Fibroblast of skin of abdomen (primary cell): ENCODE measurements at regions not wholly inside any gene's neighbourhood (a gene's known extent, or its start where the extent isn't known, plus 50 kb on each side); places are given as distances from the start of the nearest gene placed in this dataset.
"Not testable (repeated sequence)": the region's sequence is repeated elsewhere in the genome, so short reads cannot be mapped to it uniquely, and the experiment has no call there.

ENCODE experiments used
- DNase-seq: peaks from one replicate; pipeline ENCODE4 v3.0.0-alpha.2; 2013

DNA sequence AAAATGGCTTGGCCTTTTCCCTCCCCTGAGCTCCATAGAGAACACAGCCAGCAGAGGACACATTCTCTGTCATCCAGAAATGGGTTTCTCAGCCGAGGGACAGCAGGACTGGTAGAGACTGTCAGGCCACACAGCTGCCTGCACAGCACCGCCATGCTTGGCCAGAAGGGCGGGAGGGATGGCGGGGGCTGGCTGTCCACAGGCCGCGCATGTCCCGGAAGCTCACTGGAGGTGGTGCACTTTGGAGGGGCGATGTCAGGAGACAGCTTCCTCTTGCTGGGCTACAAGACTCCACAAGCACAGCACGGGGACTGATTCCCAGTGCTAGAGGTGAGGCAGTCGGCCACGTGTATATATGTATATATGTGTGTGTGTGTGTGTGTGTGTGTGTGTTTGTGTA lies 125.3 kb downstream of the GOLGA6L4 start:
- DNase-seq, result not testable (repeated sequence)

DNA sequence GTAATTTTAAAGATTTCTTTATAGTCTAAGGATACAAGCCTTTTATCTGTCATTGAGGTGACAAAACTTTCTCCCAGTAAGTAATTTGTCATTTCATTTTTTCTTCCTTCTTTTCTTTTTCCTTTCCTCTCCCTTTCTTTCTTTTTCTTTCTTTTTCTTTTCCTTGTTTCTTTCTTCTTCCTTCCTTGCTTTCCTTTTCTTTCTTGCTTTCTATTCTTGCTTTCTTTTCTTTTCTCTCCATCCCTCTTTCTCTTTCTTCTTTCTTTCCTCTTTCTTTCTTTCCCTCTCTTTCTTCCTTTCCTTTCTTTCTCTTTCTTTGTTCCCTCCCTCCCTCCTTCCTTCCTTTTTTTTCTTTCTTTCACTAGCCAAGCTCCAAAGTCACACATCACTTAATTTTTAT lies 148.8 kb downstream of the GOLGA6L4 start:
- not testable (repeated sequence) for DNase-seq

DNA sequence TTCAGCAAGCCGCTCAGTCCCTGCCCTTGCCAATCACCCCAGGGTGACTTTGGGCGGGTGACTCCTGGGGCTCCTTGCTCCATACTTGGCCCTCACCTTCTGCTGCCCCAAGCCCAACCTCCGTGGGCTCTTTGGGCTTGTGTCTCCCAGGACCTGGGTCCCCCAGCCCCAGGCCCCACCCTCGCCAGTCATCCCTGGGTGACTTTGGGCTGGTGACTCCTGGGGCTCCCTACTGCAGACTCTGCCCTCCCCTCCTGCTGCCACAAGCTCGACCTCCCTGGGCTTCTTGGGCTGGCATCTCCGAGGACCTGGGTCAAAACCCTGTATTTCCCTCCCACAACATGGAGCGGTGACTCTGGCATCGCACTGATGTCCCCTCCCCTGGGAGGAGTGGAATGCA lies 151.5 kb downstream of the GOLGA6L4 start:
- DNase-seq, result no peak

DNA sequence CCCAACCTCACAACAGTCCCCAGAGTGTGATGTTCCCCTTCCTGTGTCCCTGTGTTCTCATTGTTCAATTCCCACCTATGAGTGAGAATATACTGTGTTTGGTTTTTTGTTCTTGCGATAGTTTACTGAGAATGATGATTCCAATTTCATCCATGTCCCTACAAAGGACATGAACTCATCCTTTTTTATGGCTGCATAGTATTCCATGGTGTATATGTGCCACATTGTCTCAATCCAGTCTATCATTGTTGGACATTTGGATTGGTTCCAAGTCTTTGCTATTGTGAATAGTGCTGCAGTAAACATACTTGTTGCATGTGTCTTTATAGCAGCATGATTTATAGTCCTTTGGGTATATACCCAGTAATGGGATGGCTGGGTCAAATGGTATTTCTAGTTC lies 152.6 kb downstream of the GOLGA6L4 start:
- not testable (repeated sequence) for DNase-seq

DNA sequence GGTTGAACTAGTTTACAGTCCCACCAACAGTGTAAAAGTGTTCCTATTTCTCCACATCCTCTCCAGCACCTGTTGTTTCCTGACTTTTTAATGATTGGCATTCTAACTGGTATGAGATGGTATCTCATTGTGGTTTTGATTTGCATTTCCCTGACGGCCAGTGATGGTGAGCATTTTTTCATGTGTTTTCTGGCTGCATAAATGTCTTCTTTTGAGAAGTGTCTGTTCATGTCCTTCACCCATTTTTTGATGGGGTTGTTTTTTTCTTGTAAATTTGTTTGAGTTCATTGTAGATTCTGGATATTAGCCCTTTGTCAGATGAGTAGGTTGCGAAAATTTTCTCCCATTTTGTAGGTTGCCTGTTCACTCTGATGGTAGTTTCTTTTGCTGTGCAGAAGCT lies 153.1 kb downstream of the GOLGA6L4 start:
- DNase-seq, result not testable (repeated sequence)

DNA sequence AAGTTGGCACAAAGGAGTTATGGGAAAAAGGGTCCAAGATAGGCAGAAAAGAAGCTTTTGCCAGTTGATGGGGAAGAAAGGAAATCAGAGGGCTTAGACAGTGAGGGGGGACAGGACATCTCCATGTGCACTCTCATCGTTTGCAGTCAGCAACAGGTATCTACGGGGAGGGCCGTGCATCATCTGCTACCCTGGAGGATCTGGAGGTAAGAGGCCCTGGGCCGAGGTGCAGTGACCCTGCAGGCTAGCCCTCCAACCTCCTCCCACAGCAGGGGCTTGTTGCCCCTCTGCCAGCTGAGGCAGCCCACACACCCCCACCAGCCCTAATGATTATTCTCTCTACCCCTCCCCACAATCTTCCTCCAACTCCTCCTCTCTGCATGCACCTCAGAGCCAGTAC lies 154.8 kb downstream of the GOLGA6L4 start:
- not testable (repeated sequence) for DNase-seq

DNA sequence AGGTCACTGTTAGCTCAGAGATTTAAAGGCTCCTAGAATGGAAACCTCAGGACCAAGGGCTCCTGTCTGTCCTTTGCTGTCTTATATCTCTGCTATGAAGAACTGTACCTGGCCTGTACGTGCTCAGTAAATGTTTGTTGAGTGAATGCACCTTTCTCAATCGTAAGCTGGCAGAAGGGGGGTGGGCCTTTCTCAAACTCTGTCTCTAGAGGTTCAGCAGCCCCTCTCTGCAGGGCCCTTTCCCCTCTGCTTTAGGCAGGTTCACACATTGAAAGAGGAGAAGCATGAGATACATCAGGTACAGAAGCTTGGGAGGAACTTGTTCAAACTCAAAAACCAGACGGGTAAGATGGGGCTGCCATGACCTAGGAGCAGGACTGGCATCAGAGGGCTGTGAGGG lies 155.6 kb downstream of the GOLGA6L4 start:
- DNase-seq, result no peak

DNA sequence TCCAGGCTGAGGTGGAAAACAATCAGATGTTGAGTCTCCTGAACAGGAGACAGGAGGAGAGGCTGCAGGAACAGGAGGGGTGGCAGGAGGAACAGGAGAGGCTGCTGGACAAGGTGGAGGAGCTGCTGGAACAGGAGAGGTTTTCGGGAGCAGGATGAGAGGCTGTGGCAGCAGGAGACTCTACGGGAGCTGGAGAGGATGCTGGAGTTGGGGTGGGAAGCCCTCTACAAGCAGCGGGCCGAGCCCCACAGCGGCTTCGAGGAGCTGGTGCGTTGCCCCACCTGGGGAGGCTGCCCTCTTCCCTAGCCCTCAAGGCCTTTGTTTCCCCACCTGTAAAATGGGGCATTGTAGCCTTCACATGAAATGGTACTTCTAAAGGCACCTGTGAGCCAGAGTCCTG lies 156.4 kb downstream of the GOLGA6L4 start:
- DNase-seq, result not testable (repeated sequence)

DNA sequence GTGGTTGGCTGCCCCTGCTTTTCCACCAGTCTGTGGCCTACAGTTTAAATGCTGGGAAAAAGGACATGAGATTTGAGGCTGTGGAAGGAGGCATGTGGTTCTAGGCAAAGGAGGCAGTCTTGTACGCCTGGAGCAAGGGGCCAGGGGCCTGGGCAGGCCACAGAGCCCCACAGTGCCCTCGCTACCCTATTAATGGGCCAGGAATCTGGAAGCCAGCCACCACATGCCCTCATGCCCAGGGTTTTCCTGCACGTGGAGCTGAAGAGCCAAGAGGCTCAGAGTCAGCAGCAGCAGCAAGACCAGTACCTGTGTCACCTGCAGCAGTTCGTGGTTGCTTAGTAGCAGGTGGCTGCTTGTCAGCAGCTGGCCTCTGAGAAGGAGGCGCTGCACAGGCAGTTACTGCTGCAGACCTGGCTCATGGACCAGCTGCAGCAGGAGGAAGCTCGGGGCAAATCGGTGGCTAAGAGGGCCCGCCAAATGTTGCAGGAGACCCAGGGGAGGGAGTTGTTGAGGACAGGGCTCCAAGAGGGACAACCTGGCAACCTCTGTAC lies 157.9 kb downstream of the GOLGA6L4 start:
- DNase-seq, result not testable (repeated sequence)

DNA sequence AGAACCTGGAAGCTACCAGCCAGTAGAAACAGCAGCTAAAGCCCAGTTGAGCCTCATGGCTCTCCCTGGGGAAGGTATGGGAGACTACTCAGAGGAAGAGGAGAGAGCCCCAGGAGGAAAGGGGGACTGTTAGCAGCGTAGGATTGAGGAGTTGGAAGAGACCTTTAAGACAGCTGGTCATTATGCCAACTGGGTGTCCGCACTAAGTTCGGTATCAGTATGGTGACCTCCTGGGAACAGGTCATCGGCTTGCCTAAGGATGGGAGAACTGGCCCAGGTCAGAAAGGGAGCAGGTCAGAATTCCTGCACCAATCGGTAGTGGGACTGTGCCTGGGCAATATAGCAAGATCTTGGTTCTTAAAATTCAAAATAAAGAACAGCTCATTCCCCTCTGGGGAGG lies 158.4 kb downstream of the GOLGA6L4 start:
- not testable (repeated sequence) for DNase-seq

DNA sequence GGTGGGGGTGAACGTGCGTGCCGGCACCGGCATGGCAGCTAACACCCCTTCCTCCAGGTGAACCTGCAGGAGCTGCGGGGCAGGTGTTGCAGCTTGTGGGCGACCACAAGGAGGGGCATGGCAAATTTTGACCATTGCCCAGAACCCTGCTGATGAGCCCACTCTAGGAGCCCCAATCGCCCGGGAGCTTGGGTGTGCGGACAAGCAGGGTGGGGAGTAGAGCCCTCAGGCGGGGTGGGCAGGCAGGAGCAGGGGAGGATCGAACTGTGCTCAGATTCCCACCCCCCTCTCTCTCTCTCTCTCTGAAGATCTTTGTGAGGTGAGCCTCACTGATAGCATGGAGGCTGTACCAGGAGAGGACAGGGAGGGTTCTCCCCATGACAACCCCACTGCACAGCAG lies 159.8 kb downstream of the GOLGA6L4 start:
- DNase-seq, result not testable (repeated sequence)

DNA sequence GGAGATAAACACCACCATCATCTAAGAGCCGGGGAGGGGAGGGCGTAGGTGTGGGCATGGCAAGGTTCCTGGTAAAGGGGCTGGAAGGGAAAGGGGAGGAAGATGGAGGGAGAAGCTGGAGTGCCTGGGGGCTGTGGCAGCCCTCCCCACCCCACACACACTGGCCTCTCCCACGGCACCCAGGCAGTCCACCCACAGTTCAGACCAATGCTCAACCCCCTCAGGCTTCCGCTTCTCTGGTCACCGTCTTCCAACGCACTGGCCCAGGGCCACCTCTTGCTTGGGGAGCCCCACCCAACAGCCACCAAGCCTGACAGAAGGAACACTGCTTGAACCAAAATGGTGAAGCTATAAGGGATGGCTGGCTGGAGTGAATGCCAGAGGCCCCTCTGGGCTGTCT lies 160.3 kb downstream of the GOLGA6L4 start:
- DNase-seq, result not testable (repeated sequence)

DNA sequence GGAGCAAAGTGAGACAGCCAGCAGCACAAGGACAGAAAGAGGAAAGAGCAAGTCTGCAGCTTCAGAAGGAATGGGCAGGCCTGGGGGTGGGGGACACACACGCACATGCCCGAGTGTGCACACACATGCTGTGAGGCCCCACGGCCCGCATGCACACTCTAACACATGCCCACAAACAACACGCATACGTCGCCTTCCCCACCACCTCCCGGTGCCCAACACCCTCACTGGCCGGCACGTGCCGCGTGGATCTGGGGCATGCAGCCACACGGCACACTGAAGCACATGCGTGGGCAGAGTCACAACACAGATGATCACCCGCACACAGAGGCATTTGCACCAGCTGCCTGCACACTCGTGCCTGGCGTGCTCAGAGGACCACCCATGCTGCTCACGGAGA lies 161.5 kb downstream of the GOLGA6L4 start:
- not testable (repeated sequence) for DNase-seq

DNA sequence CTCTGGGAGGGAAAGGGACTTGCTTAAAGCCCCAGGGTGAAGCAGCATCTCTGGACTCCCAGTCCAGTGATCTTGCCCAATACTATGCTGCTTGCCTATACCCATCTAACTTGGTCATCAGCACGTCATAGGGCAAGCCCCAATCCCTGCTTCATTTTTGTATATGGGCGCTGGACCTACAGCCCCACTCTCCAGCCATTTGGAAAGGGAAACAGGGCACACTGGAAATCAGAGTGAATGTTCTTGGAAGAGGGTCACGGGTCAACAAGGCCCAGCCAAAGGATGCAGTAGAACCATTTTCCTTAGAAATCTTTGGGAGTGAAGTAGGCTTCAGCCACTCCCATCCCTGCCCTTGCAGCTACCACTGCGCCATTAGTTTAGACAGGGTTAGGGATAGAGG lies 162.5 kb downstream of the GOLGA6L4 start:
- not testable (repeated sequence) for DNase-seq

DNA sequence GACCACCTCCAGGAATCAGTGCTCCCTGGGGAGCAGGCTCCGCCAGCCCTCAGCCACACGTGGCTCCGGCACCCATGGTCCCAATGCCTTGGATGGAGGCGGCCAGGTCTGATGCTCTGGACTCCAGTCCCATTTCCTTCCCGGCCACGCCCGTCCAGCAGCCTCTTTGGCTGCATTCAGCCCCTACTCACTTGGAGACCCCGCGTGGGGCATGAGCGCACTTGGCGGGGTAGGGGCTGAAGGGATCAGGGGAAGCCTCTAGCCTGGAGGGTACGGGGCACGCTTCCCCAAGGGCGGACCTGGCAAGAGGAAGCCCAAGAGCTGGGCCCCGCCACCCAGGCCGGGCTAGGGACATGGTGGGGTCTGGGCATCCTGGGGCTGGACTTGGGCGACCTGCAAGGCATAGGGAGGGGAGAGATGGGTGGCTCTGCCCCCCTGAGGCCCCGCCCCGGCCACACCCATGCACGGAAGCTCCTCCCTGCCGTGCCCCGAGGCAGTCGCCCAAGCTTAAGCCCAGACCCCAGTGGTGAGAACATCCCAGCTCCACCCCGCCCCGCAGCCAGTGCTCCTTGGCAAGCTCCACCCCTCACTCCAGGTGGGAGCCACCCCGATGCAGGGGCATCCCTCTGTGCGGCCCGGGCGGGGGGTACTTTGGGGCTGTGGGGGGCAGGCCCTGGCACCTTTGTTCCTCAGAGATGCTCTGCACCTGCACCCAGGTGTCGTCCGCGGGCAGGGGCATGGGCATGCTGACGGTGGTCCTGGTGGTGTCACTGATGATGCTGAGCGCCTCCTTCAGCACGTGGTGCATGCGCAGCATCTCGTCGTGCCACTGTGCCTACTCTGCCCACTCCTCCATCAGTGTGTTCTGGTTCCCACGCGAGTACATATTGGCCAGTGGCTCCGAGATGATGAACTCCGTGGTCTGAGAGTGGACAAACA lies 163.5 kb downstream of the GOLGA6L4 start:
- DNase-seq, result no peak

DNA sequence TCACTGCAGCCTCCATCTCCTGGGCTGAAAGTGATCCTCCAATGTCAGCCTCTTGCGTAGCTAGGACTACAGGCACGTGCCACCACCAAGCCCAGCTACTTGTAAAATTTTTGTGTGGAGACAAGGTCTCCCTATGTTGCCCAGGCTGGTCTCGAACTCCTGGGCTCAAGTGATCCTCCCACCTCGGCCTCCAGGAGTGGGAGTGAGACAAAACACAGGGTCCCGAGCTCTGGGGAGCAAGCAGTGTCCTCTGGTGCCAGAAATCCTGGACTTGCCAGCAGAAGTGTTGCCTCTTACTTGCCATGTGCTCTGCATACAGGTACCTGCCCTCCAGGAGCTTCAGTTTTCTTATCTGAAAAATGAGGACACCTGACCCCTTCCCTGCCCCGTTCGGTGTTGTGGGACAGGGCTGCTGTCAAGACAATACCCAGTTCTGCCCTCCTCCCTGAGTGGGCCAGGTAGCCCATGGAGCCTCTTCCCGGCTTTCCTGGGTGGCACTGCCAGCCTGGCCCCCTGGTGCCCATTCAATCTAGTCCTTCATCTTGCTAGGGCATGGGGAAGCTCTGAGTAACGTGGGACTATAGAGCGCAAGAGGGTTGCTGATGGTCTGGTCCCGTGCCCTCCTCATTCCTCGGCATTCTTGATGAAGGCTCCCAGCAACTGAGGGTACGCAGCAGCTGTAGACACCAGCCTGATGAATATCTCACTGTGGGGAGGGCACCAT lies 164.6 kb downstream of the GOLGA6L4 start:
- no peak for DNase-seq

DNA sequence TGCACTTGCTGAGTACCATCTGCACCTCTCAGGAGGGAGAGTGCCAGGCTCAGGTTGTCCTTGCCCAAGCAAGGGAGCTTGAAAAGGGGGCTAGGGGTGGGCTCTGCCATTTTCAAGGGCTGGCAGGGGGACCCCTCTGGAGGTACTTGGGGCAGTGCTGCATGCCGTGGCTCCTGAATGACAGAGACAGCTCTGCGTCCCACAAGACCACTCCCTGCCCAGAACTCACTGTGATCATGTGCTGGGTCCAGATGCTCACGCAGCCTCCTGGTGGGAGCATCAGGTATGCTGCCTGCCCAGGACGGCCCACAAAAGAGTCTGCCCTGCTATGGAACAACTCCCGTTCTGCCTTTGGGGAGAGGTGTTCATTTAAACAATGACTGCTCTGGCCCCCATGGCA lies 165.2 kb downstream of the GOLGA6L4 start:
- DNase-seq, result no peak

DNA sequence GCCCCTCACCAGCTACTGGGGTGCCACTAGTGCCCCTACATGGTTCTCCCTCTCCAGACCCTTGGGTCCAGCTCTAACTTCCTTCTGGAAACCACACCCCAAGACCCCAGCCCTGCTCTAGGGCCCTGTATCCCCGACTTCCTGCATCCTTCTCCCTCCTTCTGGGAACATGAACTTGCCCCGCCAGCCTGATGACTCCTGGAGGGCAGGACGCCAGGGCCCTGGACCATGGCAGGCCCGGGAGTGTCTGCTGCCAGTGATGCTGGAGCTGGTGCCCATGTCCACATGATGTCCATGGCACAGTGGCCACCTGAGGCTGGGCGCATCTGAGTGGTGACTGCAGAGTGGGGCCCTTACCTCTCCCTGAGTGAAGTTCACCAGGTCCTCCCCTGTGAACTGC lies 165.9 kb downstream of the GOLGA6L4 start:
- DNase-seq, result not testable (repeated sequence)

DNA sequence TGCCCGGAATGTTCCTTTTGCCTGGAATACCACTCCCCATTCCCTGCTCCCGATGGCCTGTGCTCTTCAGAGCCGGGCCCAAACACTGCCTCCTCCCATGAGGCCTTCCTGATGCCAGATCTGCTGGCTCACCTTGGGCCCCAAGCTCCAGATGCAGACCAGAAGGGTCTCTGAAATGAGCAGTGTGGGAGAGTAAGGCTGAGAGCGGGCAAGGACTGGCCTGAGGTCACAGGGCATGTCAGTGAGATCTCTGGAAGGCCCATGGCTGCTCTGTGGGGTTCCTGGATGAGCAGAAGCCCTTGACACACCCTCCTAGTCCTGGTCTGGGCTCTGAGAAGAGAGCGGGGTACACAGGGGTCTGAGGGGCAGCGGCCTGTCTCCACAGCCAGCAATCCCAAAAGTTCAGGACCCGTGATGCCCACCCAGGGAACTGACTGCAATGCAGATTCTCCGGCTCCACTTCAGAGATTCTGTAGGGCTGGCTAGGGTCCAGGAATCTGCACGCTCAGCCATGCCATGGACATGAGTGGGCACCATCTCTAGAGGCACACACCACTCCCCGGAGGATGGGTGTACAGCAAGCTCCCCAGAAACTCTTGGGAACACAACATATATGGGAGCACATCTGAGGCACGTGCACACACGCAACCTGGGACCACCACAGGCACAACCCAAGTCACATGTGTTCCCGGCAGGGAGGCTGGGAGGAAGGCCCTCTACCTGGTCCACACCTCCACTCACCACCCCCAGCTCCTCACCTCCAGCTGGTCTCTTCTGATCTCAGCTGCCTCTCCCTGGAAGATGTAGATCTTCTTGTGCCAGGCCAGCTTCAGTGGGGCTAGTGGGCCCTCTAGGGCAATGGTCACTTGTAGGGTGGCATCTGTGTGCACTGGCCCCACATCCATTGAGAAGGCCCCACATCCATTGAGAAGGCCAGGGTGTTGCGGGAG lies 166.6 kb downstream of the GOLGA6L4 start:
- not testable (repeated sequence) for DNase-seq

DNA sequence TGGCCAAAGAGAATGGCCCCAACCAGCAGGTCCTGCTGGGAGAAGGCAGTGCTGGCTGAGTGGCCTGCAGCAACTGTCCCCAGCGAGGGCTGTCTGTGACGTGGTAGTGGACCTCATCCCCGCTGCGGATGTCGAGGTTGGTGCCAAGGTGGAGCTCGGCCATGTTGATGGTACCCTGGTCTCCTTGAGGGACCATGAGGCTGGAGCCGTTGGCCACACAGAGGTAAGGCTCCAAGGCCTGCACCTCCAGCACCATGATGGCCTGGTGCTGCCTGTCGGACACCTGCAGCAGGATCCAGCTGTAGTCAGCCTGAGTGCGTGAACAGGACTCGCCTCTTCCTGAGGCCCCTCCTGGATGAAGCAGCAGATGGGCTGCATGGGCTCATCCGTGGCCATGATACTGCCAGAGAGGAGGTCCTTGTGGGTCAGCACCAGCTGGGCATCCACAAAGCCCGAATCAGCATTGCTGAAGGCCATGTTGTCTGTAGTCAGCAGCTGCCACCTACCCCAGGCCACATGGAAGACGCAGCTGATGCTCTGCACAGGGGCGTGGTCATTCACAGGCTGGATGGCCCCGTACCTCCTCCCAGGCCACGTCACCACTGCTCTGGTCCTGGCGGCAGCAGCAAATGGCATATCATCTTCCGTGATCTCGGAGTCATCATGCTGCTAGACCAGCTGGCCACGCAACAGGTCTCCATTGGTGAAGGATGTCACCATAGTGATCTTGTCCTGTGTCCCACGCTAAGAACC lies 167.5 kb downstream of the GOLGA6L4 start:
- no peak for DNase-seq

DNA sequence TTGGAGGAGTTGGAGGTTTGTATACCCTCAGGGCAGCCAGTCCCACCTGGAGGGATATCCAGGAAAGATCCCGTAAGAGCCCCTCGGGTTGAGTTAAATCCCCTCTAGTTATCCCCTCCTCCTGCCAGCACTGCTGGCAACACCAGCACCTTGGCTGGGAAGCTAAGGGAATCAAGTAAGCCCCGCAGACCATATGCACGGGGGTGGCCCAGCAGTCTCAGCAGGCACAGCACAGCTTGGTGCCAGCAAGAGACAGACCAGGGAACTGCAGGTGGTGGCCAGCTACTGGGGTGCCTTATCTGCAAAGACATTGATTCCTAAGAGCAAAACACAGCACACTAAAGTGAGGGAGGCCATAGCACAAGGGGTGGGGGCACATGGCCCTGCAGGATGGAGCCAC lies 173.8 kb downstream of the GOLGA6L4 start:
- not testable (repeated sequence) for DNase-seq
